NCI-H1436 treated with DMSO at 0.1 percent for 48 hours (cell line): ENCODE measurements at regions not wholly inside any gene's neighbourhood (a gene's known extent, or its start where the extent isn't known, plus 50 kb on each side); places are given as distances from the start of the nearest gene placed in this dataset.
"Not testable (repeated sequence)": the region's sequence is repeated elsewhere in the genome, so short reads cannot be mapped to it uniquely, and the experiment has no call there.

ENCODE experiments used
- DNase-seq: peaks from one replicate; lab custom pipeline; 2025; lab: John Stamatoyannopoulos, UW

GRCh38 chr5:82952326-82952725, 124.9 kb downstream of the TMEM167A start:
- DNase-seq, result no peak

- DNase-seq, result not testable (repeated sequence)
Measured at GRCh38 chr5:82944267-82944666, 132.9 kb downstream of the TMEM167A start.

DNA sequence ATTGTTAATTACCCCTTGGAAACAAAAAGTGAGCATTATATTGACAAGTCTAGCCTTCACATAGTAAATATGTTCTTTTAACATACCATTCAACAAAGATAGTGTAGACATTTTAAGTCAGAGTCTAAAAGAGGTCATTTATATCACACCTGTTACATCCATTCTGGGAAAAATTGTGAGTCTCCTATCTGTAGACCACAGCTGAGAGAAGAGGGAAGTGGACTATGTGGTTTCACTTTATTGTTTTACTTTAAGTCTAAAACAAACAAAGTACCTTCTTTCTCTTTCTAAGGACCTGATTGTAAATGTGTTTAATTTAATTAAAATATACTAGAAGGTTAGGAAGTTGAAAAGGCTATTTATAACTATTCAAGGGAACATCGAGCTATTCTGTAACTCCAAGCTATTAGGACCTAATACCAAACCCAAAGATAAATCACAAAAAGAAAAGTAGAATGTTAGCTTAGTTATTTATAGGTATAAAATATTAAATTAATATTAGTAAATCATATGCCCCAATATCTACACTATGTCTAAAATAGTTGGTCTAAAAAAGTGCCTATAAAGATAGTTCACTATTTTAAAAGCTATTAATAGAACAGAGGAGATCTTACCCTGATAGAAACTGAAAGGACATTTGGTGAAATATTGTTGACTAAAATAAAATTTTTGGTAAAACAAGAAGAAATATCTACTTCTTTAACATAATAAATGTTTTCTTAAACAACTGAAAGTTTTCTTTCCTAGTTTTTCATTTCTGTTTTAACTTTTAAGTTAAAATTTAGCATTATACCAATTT, 134.9 kb downstream of the TMEM167A start:
- DNase-seq, result no peak

DNA sequence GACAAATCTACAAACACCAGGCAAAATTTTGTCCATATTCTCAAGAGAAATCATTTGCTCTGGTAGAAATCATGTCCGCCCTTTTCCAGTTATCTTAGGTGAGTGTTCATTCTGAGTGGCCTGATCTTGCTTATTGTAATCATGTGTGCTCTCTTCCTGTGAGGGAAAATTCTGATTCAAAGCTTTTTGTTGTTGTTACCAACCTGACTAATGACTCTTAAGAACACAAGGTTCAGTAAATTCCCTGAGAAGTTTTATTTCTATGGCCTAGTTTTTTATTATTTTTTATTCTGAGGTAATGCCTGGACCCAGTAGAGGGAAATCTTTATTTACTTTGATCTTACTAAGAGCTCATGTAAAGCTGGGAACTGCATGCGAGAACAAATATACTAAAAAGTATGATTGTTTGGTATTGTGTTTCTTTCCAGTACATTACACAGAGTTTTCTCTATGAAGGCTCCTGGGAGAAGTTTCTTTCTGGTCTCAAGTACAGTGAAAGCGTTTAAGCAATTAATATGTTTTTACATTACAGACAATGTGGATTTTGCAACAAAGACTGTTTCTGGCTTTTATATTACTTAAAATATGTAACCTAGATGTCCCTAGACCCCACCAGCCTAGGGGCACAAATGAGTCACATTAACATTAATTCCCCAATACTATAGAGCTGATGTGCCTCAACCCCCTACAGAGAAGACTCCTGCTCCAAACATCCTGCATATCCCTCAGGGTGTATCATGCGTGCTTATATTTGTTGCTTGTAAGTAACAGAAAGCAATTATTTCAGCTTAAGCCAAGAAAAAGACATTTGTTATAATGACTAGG, 138.1 kb downstream of the TMEM167A start:
- DNase-seq, result no peak

- not testable (repeated sequence) for DNase-seq
Measured at GRCh38 chr5:82932473-82933220, 144.5 kb downstream of the TMEM167A start.

- DNase-seq, result no peak
Measured at GRCh38 chr5:82931110-82931509, 146.1 kb downstream of the TMEM167A start.

- no peak for DNase-seq
Measured at GRCh38 chr5:82925061-82925411, 152.2 kb downstream of the TMEM167A start.

- DNase-seq, result no peak
Measured at GRCh38 chr5:82924226-82925060, 152.8 kb downstream of the TMEM167A start.

- DNase-seq, result no peak
Measured at GRCh38 chr5:82922086-82922734, 155.0 kb downstream of the TMEM167A start.

GRCh38 chr5:82918311-82919031, 158.7 kb downstream of the TMEM167A start:
- no peak for DNase-seq

DNA sequence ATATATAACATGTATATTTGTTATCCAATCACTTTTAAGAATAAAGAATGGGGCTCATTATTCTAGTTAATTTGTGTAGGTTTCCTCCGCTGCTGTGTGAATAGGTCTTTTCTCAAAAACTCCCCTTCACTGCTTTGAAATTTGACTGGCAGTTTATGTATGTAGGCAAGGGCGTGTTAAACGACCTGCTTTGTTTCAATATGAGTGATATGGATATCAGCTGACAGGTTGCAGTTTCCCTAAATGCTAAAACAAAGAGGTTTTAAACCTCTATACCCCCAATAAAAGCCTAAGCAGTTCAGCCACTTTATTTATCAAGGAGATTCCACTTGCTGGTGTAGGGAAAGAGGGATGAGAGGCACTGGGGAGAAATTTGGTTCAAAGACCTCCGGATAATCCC, 159.6 kb downstream of the TMEM167A start:
- DNase-seq, result no peak

- no peak for DNase-seq
Measured at GRCh38 chr5:82913971-82914370, 163.2 kb downstream of the TMEM167A start.

- DNase-seq, result no peak
Measured at GRCh38 chr5:82912462-82912861, 164.7 kb downstream of the TMEM167A start.

- no peak for DNase-seq
Measured at GRCh38 chr5:82911910-82912309, 165.3 kb downstream of the TMEM167A start.

DNA sequence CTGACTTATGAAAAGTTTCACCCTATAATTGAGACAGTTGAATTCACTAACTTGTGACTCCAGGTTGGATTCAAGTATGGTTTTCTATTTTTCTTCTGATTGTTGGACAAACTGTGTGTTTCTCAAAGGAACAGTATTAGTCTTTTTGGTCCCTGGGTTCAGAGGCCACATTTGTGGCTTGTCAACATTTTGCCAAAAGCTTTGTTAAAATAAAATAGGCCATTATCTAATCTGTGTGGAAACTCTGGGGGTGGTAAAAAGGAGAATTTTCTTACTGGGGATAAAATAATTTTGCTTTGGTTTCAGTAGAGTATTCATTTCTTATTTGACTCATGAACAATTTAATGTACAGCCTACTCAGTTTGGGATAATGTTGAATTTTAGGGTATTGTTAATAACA, 166.3 kb downstream of the TMEM167A start:
- no peak for DNase-seq

DNA sequence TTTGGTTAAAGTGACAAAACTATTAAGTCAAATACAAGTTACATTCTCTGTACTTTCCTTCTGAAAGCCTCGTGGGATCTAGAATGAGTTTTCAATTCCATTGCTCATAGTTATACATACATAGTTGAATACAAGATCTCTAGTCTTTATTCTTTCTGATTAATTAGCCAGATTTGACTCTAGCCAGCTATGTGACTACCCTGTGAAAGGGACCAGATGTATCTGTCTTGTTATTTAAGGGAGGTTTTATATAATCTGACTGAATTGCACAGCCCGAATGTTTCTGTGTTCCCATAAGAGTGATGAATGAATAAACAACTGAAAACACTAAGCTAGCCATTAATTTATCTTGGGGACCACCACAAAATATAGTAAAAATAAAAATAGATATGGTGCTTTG, 166.7 kb downstream of the TMEM167A start:
- no peak for DNase-seq

DNA sequence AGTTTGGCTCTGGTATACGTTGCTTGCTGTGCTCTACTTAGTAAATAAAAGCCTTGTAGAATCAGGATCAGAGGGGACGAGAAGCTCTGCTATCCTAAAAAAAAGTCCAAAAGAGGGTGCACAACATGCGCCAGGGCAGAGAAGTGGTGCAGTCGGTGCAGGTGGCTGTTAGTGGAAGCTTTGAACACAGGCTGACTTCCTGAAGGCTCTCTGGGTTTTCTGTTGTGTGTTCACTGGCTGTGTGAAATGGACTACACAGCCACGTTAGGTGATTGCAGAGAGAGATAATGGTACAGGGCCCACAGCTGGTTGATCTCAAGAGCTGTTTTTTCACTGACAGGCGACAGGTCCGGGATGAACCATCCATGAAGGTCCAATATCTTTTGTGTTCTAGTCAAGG, 167.4 kb downstream of the TMEM167A start:
- no peak for DNase-seq

GRCh38 chr5:82905986-82906385, 171.2 kb downstream of the TMEM167A start:
- DNase-seq, result peak; percentile 41

DNA sequence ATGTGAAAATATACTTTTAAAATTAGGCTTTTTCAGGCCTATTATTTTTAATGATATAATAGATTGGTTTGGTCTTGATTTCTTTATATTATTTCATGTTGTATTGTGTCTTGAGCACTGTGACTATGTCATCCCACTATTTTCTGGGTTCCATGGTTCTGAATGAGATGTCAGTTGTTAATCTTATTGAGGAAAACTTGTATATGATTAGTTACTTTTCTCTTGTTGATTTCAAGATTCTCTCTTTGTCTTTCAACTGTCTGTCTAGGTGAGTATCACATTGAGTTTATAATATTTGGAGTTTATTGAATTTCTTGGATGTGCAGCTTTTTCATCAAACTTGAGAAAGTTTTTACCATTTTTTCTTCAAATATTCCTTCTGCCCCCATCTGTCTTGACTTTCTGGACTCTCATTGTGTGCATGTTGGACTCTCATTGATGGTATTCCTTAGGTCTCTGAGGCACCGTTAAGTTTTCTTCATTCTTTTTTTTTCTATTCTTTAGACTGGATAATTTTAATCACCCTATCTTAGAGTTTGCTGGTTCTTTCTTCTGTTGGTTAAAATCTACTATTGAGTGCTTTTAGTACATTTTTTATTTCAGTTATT, 175.8 kb downstream of the TMEM167A start:
- no peak for DNase-seq

DNA sequence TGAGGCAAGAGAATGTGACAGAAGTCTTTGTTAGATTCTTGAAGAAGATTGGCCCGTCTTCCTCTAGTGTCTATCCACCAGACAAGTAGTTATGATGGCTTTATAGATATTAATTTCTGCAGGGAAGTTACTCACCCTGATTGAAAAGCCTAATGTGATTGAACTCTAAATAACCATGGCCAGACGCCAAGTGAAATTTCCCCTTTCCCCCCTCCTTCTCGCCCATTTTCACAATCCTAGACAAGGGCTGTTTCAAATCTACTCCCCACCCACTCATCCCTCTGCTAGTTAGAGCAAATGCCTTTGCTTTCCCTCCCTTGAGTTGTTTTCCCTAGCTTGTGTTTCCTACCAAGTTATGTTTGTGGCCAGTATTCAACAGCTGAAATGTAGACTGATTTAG, 182.5 kb downstream of the TMEM167A start:
- no peak for DNase-seq
